ENCODE measurements at regions not wholly inside any gene's neighbourhood (a gene's known extent, or its start where the extent isn't known, plus 50 kb on each side); places are given as distances from the start of the nearest gene placed in this dataset.

DNA sequence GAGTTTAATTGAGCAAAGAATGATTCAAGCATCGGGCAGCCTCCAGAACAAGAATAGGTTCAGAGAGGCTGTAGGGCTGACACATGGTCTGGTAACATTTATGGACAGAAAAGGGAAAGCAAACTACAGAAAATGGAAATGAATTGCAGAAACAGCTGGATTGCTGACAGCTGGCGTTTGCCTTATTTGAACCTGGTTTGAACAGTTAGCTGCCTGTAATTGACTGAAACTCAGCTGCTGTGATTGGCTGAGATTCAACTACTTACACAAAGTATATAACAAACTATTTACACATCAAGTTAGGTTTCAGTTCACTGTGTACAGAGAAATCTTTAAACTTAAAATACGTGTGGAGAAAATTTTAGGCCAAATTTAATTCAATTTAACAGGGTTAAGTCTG lies 441.7 kb downstream of the PRELID2 start:
- H3K27ac ChIP-seq = no peak overlapping the region
- H3K4me1 ChIP-seq (replicated peaks; ENCODE audit: insufficient read depth) = no peaks in the 10 kb centered on the region
- H3K36me3 ChIP-seq (ENCODE audit: low read depth) = no peaks in the 10 kb centered on the region
- H3K4me3 ChIP-seq = no peak overlapping the region
- TF ChIP-seq, protein P1, sequence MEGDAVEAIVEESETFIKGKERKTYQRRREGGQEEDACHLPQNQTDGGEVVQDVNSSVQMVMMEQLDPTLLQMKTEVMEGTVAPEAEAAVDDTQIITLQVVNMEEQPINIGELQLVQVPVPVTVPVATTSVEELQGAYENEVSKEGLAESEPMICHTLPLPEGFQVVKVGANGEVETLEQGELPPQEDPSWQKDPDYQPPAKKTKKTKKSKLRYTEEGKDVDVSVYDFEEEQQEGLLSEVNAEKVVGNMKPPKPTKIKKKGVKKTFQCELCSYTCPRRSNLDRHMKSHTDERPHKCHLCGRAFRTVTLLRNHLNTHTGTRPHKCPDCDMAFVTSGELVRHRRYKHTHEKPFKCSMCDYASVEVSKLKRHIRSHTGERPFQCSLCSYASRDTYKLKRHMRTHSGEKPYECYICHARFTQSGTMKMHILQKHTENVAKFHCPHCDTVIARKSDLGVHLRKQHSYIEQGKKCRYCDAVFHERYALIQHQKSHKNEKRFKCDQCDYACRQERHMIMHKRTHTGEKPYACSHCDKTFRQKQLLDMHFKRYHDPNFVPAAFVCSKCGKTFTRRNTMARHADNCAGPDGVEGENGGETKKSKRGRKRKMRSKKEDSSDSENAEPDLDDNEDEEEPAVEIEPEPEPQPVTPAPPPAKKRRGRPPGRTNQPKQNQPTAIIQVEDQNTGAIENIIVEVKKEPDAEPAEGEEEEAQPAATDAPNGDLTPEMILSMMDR (conservative IDR thresholded peaks at IDR 0.05) = no peak
- TF ChIP-seq EZH2 (IDR thresholded peaks at IDR 0.05; ENCODE audit: low read depth) = no peak
- H3K9me3 ChIP-seq (ENCODE audit: insufficient read depth, low read depth) = no peaks in the 10 kb centered on the region
- no peaks in the 10 kb centered on the region for H3K79me2 ChIP-seq (ENCODE audit: low read depth)
- no TSS peak for BruUV-seq (replicated peaks)
- H3F3A ChIP-seq (ENCODE audit: insufficient read depth, low read depth) = no peaks in the 10 kb centered on the region
- intact Hi-C loops (cut with micrococcal nuclease; ENCODE audit: unreplicated experiment) = no loop called here
- CTCF ChIA-PET = no interaction called here
- no peaks in the 10 kb centered on the region for H3K9me2 ChIP-seq (ENCODE audit: insufficient read depth)
- H4K20me1 ChIP-seq (ENCODE audit: insufficient read depth) = no peaks in the 10 kb centered on the region
- H2AFZ ChIP-seq = no peak overlapping the region
- H3K27me3 ChIP-seq (ENCODE audit: insufficient read depth, low read depth) = no peaks in the 10 kb centered on the region
- POLR2A ChIA-PET (ENCODE audit: unreplicated experiment) = no interaction called here
- DNase-seq = no peak
- H3K4me2 ChIP-seq = no peak overlapping the region

DNA sequence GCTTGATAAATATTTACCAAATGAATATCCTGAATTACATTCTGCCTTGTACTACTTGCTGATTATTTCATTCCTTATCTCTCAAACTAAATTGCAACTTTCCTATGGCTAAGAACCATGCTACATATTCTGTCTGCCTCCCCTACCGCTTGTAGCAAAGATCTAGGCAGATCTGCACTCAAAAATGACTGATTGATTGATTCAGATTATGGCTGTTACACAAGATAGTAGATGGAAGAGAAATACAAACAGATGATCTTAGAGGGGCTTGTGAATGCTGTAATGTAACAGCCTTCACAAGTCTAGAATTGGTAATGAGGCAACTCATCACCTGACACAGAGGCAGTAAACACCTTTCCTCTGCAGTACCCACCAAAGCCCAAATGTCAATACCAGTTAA lies 446.1 kb downstream of the PRELID2 start:
- Histone ChIP-seq H3F3A (ENCODE audit: insufficient read depth, low read depth) (no peaks in the 10 kb centered on the region), H3K27ac (no peak overlapping the region), H3K4me3 (no peak overlapping the region), H2AFZ (no peak overlapping the region), H3K4me1 (replicated peaks; ENCODE audit: insufficient read depth) (no peaks in the 10 kb centered on the region), H3K9me3 (ENCODE audit: insufficient read depth, low read depth) (no peaks in the 10 kb centered on the region), H3K79me2 (ENCODE audit: low read depth) (no peaks in the 10 kb centered on the region), H4K20me1 (ENCODE audit: insufficient read depth) (no peaks in the 10 kb centered on the region), H3K9me2 (ENCODE audit: insufficient read depth) (no peaks in the 10 kb centered on the region), H3K4me2 (no peak overlapping the region), H3K36me3 (ENCODE audit: low read depth) (no peaks in the 10 kb centered on the region), H3K27me3 (ENCODE audit: insufficient read depth, low read depth) (no peaks in the 10 kb centered on the region)
- no peak for DNase-seq
- TF ChIP-seq, protein P1 (conservative IDR thresholded peaks at IDR 0.05) = no peak
- TF ChIP-seq EZH2 (IDR thresholded peaks at IDR 0.05; ENCODE audit: low read depth) = no peak
- POLR2A ChIA-PET (ENCODE audit: unreplicated experiment) = no interaction called here
- intact Hi-C loops (cut with micrococcal nuclease; ENCODE audit: unreplicated experiment) = no loop called here
- no TSS peak for BruUV-seq (replicated peaks)
- CTCF ChIA-PET = no interaction called here

DNA sequence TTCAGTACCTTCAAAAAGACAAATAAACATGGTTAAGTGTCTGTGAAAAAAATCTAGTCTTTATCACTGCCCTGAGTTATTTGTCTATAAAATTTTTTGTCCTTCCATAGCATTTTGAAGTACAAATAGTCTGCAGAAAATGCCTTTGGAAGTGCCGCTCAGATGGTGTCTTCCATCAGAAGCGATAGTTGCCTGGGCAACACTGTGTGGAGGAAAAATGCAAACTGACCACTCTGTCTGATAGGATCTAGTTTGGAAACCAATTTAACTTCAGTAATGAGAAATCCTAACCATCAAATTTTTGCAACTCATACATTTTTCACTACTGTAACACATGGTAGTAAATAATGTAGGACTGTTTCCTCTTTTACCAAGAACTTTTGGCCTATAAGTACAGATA lies 449.9 kb downstream of the PRELID2 start:
- DNase-seq = no peak
- Histone ChIP-seq H3K79me2 (ENCODE audit: low read depth) (no peaks in the 10 kb centered on the region), H2AFZ (no peak overlapping the region), H3K27me3 (ENCODE audit: insufficient read depth, low read depth) (no peaks in the 10 kb centered on the region), H3K36me3 (ENCODE audit: low read depth) (no peaks in the 10 kb centered on the region), H3K4me3 (no peak overlapping the region), H3K4me1 (replicated peaks; ENCODE audit: insufficient read depth) (no peaks in the 10 kb centered on the region), H3K4me2 (no peak overlapping the region), H3K9me3 (ENCODE audit: insufficient read depth, low read depth) (0 out of 2 replicates have a peak, but pooled peaks cover 2% of the 10 kb centered on the region), H3K27ac (no peak overlapping the region), H3K9me2 (ENCODE audit: insufficient read depth) (no peaks in the 10 kb centered on the region), H3F3A (ENCODE audit: insufficient read depth, low read depth) (no peaks in the 10 kb centered on the region), H4K20me1 (ENCODE audit: insufficient read depth) (no peaks in the 10 kb centered on the region)
- ChIA-PET CTCF (no interaction called here), POLR2A (ENCODE audit: unreplicated experiment) (no interaction called here)
- no peak for TF ChIP-seq EZH2 (IDR thresholded peaks at IDR 0.05; ENCODE audit: low read depth)
- TF ChIP-seq, protein P1 (conservative IDR thresholded peaks at IDR 0.05) = no peak
- intact Hi-C loops (cut with micrococcal nuclease; ENCODE audit: unreplicated experiment) = no loop called here
- no TSS peak for BruUV-seq (replicated peaks)
